Astrocyte (in vitro differentiated cells and primary cell): ENCODE measurements at regions not wholly inside any gene's neighbourhood (a gene's known extent, or its start where the extent isn't known, plus 50 kb on each side); places are given as distances from the start of the nearest gene placed in this dataset.

Experiments used
- DNase-seq: peaks from one replicate; pipeline ENCODE4 v3.0.0-alpha.2; 2010; ENCODE audit warnings: low read depth
- FAIRE-seq: peaks from 2 replicates; lab custom pipeline; 2011; peaks lifted over from hg19 to GRCh38; lab: Jason Lieb, UNC
- H2AFZ ChIP-seq: 2 replicates; pipeline ENCODE4 v1.6.0; 2012; ENCODE audit warnings: low read depth, low read length, inconsistent platforms
- H3K27ac ChIP-seq: 2 replicates; pipeline ENCODE4 v1.5.1; 2011; ENCODE audit warnings: low read depth, low read length, inconsistent platforms
- H3K27me3 ChIP-seq: 2 replicates; pipeline ENCODE4 v1.6.0; 2011; ENCODE audit warnings: low read length, inconsistent platforms; ENCODE audit not compliant: insufficient read depth
- H3K36me3 ChIP-seq: 2 replicates; pipeline ENCODE4 v1.5.1; 2011; ENCODE audit warnings: low read length, inconsistent platforms; ENCODE audit not compliant: insufficient read depth
- H3K4me1 ChIP-seq: 2 replicates; pipeline ENCODE4 v1.5.1; 2011; ENCODE audit warnings: low read length, inconsistent platforms; ENCODE audit not compliant: insufficient read depth
- H3K4me2 ChIP-seq: 2 replicates; pipeline ENCODE4 v1.6.0; 2012; ENCODE audit warnings: low read length, inconsistent platforms
- H3K4me3 ChIP-seq: 2 replicates; pipeline ENCODE4 v1.5.1; 2011; ENCODE audit warnings: low read depth, mild to moderate bottlenecking, low read length, inconsistent platforms; ENCODE audit not compliant: insufficient read depth
- H3K79me2 ChIP-seq: 2 replicates; pipeline ENCODE4 v1.6.0; 2012; ENCODE audit warnings: mild to moderate bottlenecking, low read length, inconsistent platforms; ENCODE audit not compliant: insufficient read depth
- H3K9ac ChIP-seq: 2 replicates; pipeline ENCODE4 v1.6.0; 2012; ENCODE audit warnings: mild to moderate bottlenecking, low read length, inconsistent platforms
- H3K9me3 ChIP-seq: 2 replicates; pipeline ENCODE4 v1.5.1; 2012; ENCODE audit warnings: low read depth, mild to moderate bottlenecking, low read length, inconsistent platforms; ENCODE audit not compliant: insufficient read depth
- H4K20me1 ChIP-seq: 2 replicates; pipeline ENCODE4 v1.6.0; 2012; ENCODE audit warnings: low read length, inconsistent platforms; ENCODE audit not compliant: insufficient read depth
- H3K27ac Mint-ChIP-seq: one replicate; pipeline ENCODE4 v1.8.0; 2021; ENCODE audit warnings: mild to moderate bottlenecking, mixed read lengths; ENCODE audit not compliant: unreplicated experiment
- H3K27me3 Mint-ChIP-seq: one replicate; pipeline ENCODE4 v1.8.0; 2021; ENCODE audit warnings: low read depth, mixed read lengths; ENCODE audit not compliant: unreplicated experiment
- H3K36me3 Mint-ChIP-seq: one replicate; pipeline ENCODE4 v1.8.0; 2021; ENCODE audit warnings: low read depth, mixed read lengths; ENCODE audit not compliant: unreplicated experiment
- H3K4me1 Mint-ChIP-seq: one replicate; pipeline ENCODE4 v1.8.0; 2021; ENCODE audit warnings: low read depth, mixed read lengths; ENCODE audit not compliant: unreplicated experiment
- H3K4me3 Mint-ChIP-seq: one replicate; pipeline ENCODE4 v1.8.0; 2021; ENCODE audit warnings: mild to moderate bottlenecking, moderate library complexity, mixed read lengths; ENCODE audit not compliant: unreplicated experiment
- H3K9me3 Mint-ChIP-seq: one replicate; pipeline ENCODE4 v1.8.0; 2021; ENCODE audit warnings: mild to moderate bottlenecking, mixed read lengths; ENCODE audit not compliant: unreplicated experiment
- EZH2 ChIP-seq: IDR thresholded peaks from 2 replicates; pipeline ENCODE4 v1.6.1; 2012; ENCODE audit warnings: mild to moderate bottlenecking, low read length, inconsistent platforms; ENCODE audit not compliant: insufficient read depth
- TF ChIP-seq, protein P1 (sequence below): IDR thresholded peaks from 2 replicates; pipeline ENCODE4 v1.5.1; 2011; ENCODE audit warnings: low read depth, mild to moderate bottlenecking, inconsistent platforms, low read length, moderate library complexity; ENCODE audit not compliant: insufficient read depth

GRCh38 chr2:125588780-125589179 lies 1067.2 kb upstream of the GYPC start:
- DNase-seq (no peak), FAIRE-seq (no peak)
- TF ChIP-seq EZH2 = no peak
- TF ChIP-seq, protein P1, sequence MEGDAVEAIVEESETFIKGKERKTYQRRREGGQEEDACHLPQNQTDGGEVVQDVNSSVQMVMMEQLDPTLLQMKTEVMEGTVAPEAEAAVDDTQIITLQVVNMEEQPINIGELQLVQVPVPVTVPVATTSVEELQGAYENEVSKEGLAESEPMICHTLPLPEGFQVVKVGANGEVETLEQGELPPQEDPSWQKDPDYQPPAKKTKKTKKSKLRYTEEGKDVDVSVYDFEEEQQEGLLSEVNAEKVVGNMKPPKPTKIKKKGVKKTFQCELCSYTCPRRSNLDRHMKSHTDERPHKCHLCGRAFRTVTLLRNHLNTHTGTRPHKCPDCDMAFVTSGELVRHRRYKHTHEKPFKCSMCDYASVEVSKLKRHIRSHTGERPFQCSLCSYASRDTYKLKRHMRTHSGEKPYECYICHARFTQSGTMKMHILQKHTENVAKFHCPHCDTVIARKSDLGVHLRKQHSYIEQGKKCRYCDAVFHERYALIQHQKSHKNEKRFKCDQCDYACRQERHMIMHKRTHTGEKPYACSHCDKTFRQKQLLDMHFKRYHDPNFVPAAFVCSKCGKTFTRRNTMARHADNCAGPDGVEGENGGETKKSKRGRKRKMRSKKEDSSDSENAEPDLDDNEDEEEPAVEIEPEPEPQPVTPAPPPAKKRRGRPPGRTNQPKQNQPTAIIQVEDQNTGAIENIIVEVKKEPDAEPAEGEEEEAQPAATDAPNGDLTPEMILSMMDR = no peak
- Mint-ChIP-seq H3K27me3 (no peaks in the 10 kb centered on the region), H3K4me3 (no peak overlapping the region), H3K4me1 (no peaks in the 10 kb centered on the region), H3K27ac (no peak overlapping the region), H3K36me3 (no peaks in the 10 kb centered on the region), H3K9me3 (no peaks in the 10 kb centered on the region)
- Histone ChIP-seq H3K4me2 (no peak overlapping the region), H3K27ac (no peak overlapping the region), H3K9ac (no peak overlapping the region), H3K9me3 (peaks cover 10% of the 10 kb centered on the region), H4K20me1 (no peaks in the 10 kb centered on the region), H2AFZ (no peak overlapping the region), H3K4me1 (no peaks in the 10 kb centered on the region), H3K36me3 (no peaks in the 10 kb centered on the region), H3K79me2 (no peaks in the 10 kb centered on the region), H3K27me3 (no peaks in the 10 kb centered on the region), H3K4me3 (no peak overlapping the region)

GRCh38 chr2:125591954-125592353 lies 1064.0 kb upstream of the GYPC start:
- DNase-seq (no peak), FAIRE-seq (no peak)
- Histone ChIP-seq H3K4me1 (no peaks in the 10 kb centered on the region), H3K79me2 (no peaks in the 10 kb centered on the region), H3K27ac (no peak overlapping the region), H3K27me3 (no peaks in the 10 kb centered on the region), H3K9ac (no peak overlapping the region), H3K4me2 (no peak overlapping the region), H3K4me3 (no peak overlapping the region), H2AFZ (no peak overlapping the region), H4K20me1 (no peaks in the 10 kb centered on the region), H3K9me3 (peaks cover 10% of the 10 kb centered on the region), H3K36me3 (no peaks in the 10 kb centered on the region)
- no peak for TF ChIP-seq EZH2
- TF ChIP-seq, protein P1 = no peak
- no peaks in the 10 kb centered on the region for H3K27me3 Mint-ChIP-seq
- H3K4me3 Mint-ChIP-seq = no peak overlapping the region
- no peaks in the 10 kb centered on the region for H3K4me1 Mint-ChIP-seq
- H3K27ac Mint-ChIP-seq = no peak overlapping the region
- H3K36me3 Mint-ChIP-seq = no peaks in the 10 kb centered on the region
- H3K9me3 Mint-ChIP-seq = no peaks in the 10 kb centered on the region

DNA sequence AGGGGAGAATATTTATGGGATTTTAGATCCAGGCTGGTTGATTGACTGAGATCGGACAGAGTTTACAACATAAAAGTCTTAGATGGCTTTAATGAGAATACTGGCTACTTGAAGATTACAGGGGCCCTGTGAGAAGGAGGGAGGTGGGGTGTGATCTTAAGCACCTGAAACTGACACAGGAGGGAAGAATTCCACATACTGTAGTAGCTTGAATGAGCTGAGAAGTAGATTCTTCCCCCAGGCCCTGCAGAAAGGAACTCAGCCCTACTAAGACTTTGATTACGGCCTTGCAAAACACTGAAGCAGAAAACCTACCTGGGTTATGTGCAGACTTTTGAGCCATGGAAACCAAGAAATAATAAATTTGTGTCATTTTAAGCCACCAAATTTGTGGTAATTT lies 1062.9 kb upstream of the GYPC start:
- no peak overlapping the region for H3K4me3 ChIP-seq
- H3K9me3 ChIP-seq = peaks cover 8% of the 10 kb centered on the region
- no peaks in the 10 kb centered on the region for H3K4me1 ChIP-seq
- H3K27me3 ChIP-seq = no peaks in the 10 kb centered on the region
- no peaks in the 10 kb centered on the region for H3K27me3 Mint-ChIP-seq
- FAIRE-seq (no peak), DNase-seq (no peak)
- no peaks in the 10 kb centered on the region for H3K79me2 ChIP-seq
- H4K20me1 ChIP-seq = no peaks in the 10 kb centered on the region
- no peak for TF ChIP-seq EZH2
- TF ChIP-seq, protein P1 = no peak
- no peaks in the 10 kb centered on the region for H3K36me3 Mint-ChIP-seq
- no peak overlapping the region for H2AFZ ChIP-seq
- no peak overlapping the region for H3K27ac ChIP-seq
- no peaks in the 10 kb centered on the region for H3K36me3 ChIP-seq
- no peak overlapping the region for H3K4me3 Mint-ChIP-seq
- H3K4me2 ChIP-seq = no peak overlapping the region
- no peaks in the 10 kb centered on the region for H3K9me3 Mint-ChIP-seq
- H3K27ac Mint-ChIP-seq = no peak overlapping the region
- no peak overlapping the region for H3K9ac ChIP-seq
- H3K4me1 Mint-ChIP-seq = no peaks in the 10 kb centered on the region
